Lower leg skin (tissue), 3 donors: ENCODE measurements at regions not wholly inside any gene's neighbourhood (a gene's known extent, or its start where the extent isn't known, plus 50 kb on each side); places are given as distances from the start of the nearest gene placed in this dataset.

ENCODE experiments used
- CTCF ChIP-seq, 3 donors: fragments of 450-650 bp; IDR thresholded peaks; one replicate each; pipeline ENCODE4 v1.5.1; 2016; ENCODE audit warnings: antibody characterized with exemption in 3 of 3, mild to moderate bottlenecking in 3 of 3, moderate library complexity in 2 of 3
- POLR2A ChIP-seq, 2 donors: fragments of 450-650 bp; IDR thresholded peaks; one replicate each; pipeline ENCODE4 v1.6.1; 2016 to 2017; ENCODE audit warnings: antibody characterized with exemption in 2 of 2, mild to moderate bottlenecking in 1 of 2, moderate library complexity in 1 of 2

DNA sequence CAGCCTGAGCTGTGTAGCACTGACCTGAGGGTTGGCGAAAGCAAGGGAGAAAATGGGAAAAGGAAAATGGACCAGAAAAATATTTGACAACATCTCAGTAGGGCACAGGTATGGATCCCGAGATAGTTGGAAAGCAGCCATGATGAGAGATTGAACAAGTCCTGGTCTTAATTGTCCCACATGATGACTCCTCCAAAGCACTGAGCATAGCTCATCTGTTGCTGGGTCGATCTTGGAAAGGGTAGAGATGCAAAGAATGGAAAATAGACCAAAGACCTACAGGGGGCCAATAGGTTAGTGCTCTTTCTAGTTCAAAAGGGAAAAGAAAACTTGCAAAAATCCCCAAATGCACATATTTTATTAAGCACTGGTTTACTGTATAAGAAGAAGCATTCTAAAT lies 251.9 kb downstream of the SEC23A start:
- TF ChIP-seq CTCF (IDR thresholded peaks at IDR 0.05) (no peak), POLR2A (IDR thresholded peaks at IDR 0.05) (no peak)
